Adrenal gland (tissue), 9 donors: ENCODE measurements at regions not wholly inside any gene's neighbourhood (a gene's known extent, or its start where the extent isn't known, plus 50 kb on each side); places are given as distances from the start of the nearest gene placed in this dataset.

Experiments used
- DNase-seq, 7 donors: peaks; one replicate each; pipeline ENCODE4 v3.0.0-alpha.2; 2019 to 2020
- H3K27ac ChIP-seq, 5 donors: fragments of 200-600 bp; sonication (generic) in 4 of 5; 1 replicate in 3 of 5; 2 replicates in 2 of 5; pipeline versions ENCODE4 v1.5.1 to v1.8.0; 2016 to 2020; ENCODE audit warnings: mild to moderate bottlenecking in 1 of 5
- H3K27me3 ChIP-seq: fragments of 200-600 bp; 2 replicates; pipeline ENCODE4 v1.8.0; 2021
- H3K36me3 ChIP-seq, 2 donors: fragments of 200-600 bp; replicated peaks in 1 of 2; 1 replicate in 1 of 2; 2 replicates in 1 of 2; pipeline versions ENCODE4 v1.5.1 to v1.8.0; 2018 to 2022
- H3K4me1 ChIP-seq, 2 donors: fragments of 200-600 bp; replicated peaks in 1 of 2; 1 replicate in 1 of 2; 2 replicates in 1 of 2; pipeline versions ENCODE4 v1.5.1 to v1.8.0; 2018 to 2021
- H3K4me3 ChIP-seq, 4 donors: fragments of 200-600 bp; sonication (generic) in 3 of 4; one replicate each; pipeline ENCODE4 v1.5.1; 2016 to 2018
- H3K9me3 ChIP-seq, 3 donors: fragments of 200-600 bp; sonication (generic) in 1 of 3; replicated peaks in 1 of 3; 1 replicate in 2 of 3; 2 replicates in 1 of 3; pipeline versions ENCODE4 v1.5.1 to v1.8.0; 2016 to 2021
- CTCF ChIP-seq, 6 experiments: fragments of 450-650 bp in 4 of 6; fragments of 200-600 bp in 2 of 6; sonication (generic) in 1 of 6; IDR thresholded peaks; 1 replicate in 5 of 6; 2 replicates in 1 of 6; pipeline versions ENCODE4 v1.5.1 to v1.8.0; 2016 to 2021; ENCODE audit warnings: antibody characterized with exemption in 6 of 6, mild to moderate bottlenecking in 2 of 6, moderate library complexity in 1 of 6
- POLR2A ChIP-seq, 2 donors: fragments of 450-650 bp; IDR thresholded peaks; one replicate each; pipeline ENCODE4 v1.6.1; 2017; ENCODE audit warnings: antibody characterized with exemption in 2 of 2, mild to moderate bottlenecking in 2 of 2, moderate library complexity in 1 of 2
- WGBS, 4 donors: extraction: QIAGEN DNeasy Blood & Tissue Kit in 2 of 4; methylation state at CpG; one replicate each; pipeline versions ENCODE4 v1.1.5 to v1.1.7; 2013 to 2017; 5-methylcytosine and 5-hydroxymethylcytosine counted together
- intact Hi-C, 2 donors: fragments of 100-400 bp; cut with DNase I; formaldehyde crosslinking; loops; one replicate each; pipeline versions ENCODE4 v1.14.1 to v1.15.0; 2022 to 2023
- donor health status: healthy with polysubstance abuse.
- donor health status: Bipolar disorder and iron deficiency.
- donor health status: DM: yes; HTN: yes; CAD: no.
- donor health status: DM: no; HTN: no; CAD: no.
- donor health status: DM: no; HTN: no; CAD: no.

GRCh38 chr11:43101113-43101512 lies 210.7 kb upstream of the API5 start:
- Histone ChIP-seq H3K27ac (peak overlapping the region in 1 of 5 donors; percentile 67), H3K36me3 (no peaks in the 10 kb centered on the region), H3K4me3 (no peak overlapping the region), H3K4me1 (no peaks in the 10 kb centered on the region), H3K27me3 (no peaks in the 10 kb centered on the region), H3K9me3 (no peaks in the 10 kb centered on the region)
- TF ChIP-seq POLR2A (IDR thresholded peaks at IDR 0.05) (no peak), CTCF (IDR thresholded peaks at IDR 0.05) (no peak)
- peak in 1 of 7 donors; percentile 6 for DNase-seq
- intact Hi-C loops, result no loop called here

- no peaks in the 10 kb centered on the region for H3K9me3 ChIP-seq
- 50 to 76% (median 64%) methylated on average over 1 of the region's 1 CpG for WGBS, 4 donors
- intact Hi-C loops, result no loop called here
- H3K4me1 ChIP-seq, result no peaks in the 10 kb centered on the region
- no peak for TF ChIP-seq CTCF (IDR thresholded peaks at IDR 0.05)
- no peak for TF ChIP-seq POLR2A (IDR thresholded peaks at IDR 0.05)
- no peaks in the 10 kb centered on the region for H3K36me3 ChIP-seq
- no peak overlapping the region for H3K27ac ChIP-seq
- no peaks in the 10 kb centered on the region for H3K27me3 ChIP-seq
- no peak for DNase-seq
- H3K4me3 ChIP-seq, result no peak overlapping the region
These were observed 195.7 kb upstream of the API5 start for GRCh38 chr11:43116071-43116470.

- no peaks in the 10 kb centered on the region for H3K9me3 ChIP-seq
- H3K4me3 ChIP-seq, result no peak overlapping the region
- no peak for TF ChIP-seq POLR2A (IDR thresholded peaks at IDR 0.05)
- peak in 1 of 6 experiments; percentile 20 for TF ChIP-seq CTCF (IDR thresholded peaks at IDR 0.05)
- H3K27me3 ChIP-seq, result no peaks in the 10 kb centered on the region
- intact Hi-C loops, result no loop called here
- no peak overlapping the region for H3K27ac ChIP-seq
- 43 to 80% (median 71%) methylated on average over 4 of the region's 4 CpGs for WGBS, 4 donors
- H3K4me1 ChIP-seq, result no peaks in the 10 kb centered on the region
- no peaks in the 10 kb centered on the region for H3K36me3 ChIP-seq
- no peak for DNase-seq
These were observed 192.4 kb upstream of the API5 start for GRCh38 chr11:43119275-43119970.

- no peak for TF ChIP-seq POLR2A (IDR thresholded peaks at IDR 0.05)
- TF ChIP-seq CTCF (IDR thresholded peaks at IDR 0.05), result no peak
These were observed 189.2 kb upstream of the API5 start for GRCh38 chr11:43122546-43122945.

More at GRCh38 chr11:43122546-43122945, 189.2 kb upstream of the API5 start:
- Histone ChIP-seq H3K9me3 (no peaks in the 10 kb centered on the region), H3K36me3 (no peaks in the 10 kb centered on the region), H3K27ac (no peak overlapping the region), H3K4me3 (no peak overlapping the region), H3K4me1 (no peaks in the 10 kb centered on the region), H3K27me3 (no peaks in the 10 kb centered on the region)
- intact Hi-C loops, result no loop called here
- no peak for DNase-seq
- 87 to 95% (median 91%) methylated on average over 3 of the region's 3 CpGs for WGBS, 4 donors
